HG03025 (cell line): ENCODE measurements at regions not wholly inside any gene's neighbourhood (a gene's known extent, or its start where the extent isn't known, plus 50 kb on each side); places are given as distances from the start of the nearest gene placed in this dataset.

Experiments used
- ATAC-seq: cut with Tn5 transposase; IDR thresholded peaks from one replicate; pipeline ENCODE4 v1.9.1; 2021; ENCODE audit warnings: mild to moderate bottlenecking, moderate library complexity; ENCODE audit not compliant: unreplicated experiment, low FRiP score

DNA sequence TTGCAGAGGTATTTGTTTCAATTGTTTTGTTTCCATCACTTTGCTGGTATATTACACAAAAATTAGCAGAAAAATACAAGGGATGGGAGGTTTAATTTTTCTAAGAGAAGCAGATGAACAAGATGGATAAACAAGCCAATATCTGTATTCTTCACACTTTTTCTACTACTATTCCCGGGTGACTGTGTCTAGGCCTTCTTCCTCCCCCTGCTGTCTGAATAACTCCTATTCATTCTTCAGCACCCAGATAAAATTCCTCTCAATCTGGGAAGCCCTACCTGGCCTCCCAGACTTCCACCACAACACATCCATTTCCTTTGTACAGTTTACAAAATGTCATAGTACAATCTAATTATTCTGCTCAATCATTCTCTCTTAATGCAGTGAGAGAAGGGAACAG, 666.6 kb upstream of the TENM4 start:
- ATAC-seq = no peak

DNA sequence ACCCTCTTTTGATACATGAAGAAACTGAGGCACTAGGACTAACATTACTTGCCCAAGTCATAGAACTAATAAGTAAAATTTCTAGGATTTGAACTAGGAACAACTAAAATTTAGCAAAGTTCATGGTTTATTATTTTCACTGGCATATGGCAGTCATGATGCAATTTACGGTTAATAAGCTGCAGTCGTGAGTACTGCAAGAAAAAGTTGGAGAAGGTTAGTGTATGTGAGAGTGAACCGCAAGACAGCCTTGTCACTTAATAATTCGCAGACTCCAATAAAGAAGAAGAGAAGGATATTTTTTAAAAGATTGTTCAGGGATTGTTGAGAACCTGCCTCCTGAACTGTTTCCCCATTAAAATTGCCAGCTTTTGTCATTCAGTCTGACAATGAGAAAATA, 663.4 kb upstream of the TENM4 start:
- ATAC-seq = no peak

DNA sequence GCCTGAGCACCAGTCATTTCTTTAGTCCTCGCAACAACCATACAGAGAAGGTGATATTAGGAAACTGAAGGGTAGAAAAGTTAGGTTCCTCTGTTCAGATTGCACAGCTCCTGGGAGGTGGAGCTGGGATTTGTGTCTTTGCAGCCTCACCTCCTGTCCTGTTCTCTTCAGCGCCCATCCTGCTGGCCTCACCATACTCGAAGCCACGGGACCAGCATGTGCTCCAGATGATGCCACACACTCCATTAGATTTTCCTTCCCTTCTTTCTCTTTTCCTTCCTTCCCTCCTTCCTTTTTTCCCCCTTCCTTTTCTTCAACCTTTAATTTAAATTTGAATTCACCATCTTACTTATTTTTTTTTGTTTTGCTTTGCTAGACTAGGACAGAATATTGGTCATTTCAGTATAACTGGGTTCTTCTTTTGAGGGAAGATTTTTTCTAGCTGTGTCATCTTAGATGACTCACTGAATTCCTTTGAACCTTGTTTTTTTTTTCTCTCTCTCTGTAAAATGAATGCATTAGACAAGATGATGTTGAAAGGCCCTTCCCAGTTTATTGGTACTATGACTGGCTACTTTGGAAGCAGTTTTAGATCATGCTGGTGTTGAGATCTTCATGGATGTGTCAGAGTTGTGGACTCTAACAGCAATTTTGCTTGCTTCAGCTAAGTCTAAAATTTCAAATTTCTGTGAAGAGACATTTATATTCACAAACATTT, 662.5 kb upstream of the TENM4 start:
- no peak for ATAC-seq

DNA sequence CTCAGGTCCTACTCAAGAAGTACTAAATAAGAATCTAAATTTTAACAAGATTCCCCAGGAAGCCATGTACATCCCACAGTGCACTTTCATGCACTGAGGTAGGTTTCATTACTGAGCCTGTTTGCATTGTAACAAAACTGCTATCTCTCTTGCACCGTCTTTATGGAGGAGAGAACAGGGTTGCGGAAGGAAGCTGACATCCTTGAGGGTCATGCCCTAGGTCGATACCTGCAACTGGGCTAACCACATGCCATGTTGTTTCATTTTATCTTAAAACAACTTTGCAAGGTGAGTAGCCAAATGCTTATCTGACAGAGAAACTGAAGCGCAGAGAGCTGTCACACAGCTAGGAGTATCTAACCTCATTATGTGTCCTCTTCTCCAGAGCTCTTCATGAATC, 656.3 kb upstream of the TENM4 start:
- no peak for ATAC-seq

DNA sequence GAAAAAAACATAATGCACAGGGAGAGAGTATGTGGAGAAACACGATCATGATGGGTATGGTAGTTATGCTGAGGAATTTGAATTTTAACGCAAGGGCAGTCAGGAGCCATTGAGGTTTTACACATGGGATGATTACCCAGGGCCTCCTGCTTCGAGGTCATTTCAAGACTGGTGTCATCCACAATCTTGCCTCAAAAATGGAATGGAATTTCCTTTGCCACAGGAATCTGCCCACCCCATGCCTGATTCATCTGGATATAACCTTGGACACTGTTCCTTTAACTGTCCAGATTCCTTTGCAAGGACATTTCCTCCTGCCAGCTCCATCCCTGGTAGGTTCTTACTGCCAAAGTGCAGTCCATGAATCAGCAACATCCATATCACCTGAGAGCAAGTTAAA, 655.9 kb upstream of the TENM4 start:
- no peak for ATAC-seq

DNA sequence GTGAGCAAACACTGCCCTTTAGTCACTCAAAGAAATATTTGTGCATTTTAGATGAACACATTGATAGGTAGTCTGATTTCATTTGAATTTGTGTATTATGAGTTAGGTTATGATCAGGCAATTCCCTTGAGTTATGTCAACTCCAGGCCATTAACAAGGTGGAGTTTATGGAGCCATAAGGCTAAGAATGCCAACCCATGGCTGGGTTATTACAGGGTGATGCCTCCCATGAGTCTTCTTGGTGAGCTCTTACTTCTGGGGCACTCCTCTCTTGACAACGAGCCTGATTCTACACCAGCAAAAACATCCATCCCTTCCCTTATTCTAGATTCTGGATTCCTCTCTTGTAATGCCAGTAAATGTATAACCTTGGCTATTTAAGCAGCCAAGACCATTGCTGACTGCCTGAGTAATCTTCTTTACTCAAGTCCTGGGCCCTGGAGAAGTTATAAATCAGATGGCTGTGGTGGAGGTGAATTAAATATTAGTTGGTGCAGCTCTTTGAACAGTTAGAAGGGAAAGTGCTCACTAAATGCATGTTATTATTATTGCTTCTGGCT, 645.7 kb upstream of the TENM4 start:
- ATAC-seq = no peak

DNA sequence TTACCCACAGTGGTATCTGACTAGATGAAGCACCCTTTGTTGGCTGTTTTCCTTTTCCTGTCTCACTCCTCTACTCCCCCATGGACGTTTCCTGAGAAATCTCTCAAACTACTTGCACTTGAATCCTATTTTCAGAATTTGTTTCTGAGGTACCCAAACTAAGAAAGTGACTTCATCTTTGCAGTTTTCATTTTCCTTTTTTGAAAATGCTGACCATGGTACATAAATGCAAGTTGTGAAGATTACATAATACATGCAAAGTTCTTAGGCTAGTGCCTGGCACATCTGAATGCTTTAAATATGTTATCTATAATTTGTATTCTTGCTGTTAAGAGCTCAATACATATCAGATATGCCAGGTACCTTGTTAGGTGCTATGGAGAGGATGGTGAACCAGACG, 644.7 kb upstream of the TENM4 start:
- no peak for ATAC-seq

DNA sequence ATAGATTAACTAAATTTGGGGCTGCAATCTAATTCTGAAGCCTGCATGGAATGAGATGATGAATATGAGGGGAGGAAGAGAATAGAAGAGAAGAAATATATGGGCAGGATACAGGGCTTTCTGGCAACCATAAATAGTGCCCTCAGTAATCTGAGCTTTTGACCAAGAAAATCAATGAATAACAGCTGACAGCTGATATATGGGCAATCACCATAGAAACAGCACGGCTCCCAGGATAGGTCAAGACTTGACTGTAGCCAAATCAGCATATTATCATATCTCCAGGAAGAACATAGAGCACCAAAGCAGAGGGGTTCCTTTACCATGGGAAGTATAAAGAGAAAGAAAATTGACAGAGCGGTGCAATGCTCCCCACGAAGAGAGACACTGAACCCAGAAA, 643.8 kb upstream of the TENM4 start:
- no peak for ATAC-seq

DNA sequence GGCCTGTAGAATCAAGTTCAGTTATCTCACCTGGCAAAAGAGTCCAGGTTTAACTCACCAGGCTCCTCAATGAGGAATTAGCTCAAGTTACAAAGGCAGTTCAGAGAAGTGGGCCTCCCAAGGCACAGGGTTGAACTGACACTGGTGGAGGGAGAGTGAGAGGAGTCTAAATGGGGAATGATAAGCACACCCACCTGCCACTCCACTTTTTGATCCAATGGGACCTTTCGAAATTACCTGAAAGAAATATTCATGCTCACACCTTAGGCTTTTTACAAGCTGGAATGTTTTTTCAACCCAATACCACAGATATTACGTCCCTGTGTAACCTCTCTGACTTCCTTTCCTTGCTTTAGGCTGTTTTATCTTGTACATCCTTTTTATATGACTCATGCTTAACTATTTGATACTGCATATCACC, 642.7 kb upstream of the TENM4 start:
- no peak for ATAC-seq

DNA sequence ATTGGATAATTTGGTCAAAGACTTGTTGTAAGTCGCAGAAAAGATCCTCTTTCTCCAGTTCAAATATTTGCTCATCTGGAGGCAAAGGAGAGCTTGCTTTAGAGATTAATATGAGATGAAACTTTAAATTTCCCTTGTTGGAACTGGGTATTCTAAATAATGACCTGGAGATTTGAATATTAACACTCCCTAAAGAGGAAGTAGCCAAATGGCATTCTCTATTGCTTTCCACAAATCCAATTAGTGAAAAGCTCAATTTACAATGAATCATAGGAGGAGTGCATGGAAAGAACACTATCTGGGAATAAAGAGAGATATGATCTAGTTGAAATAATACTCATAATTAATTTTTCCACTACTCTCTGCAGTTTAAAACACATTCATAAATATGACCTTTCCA, 641.6 kb upstream of the TENM4 start:
- no peak for ATAC-seq

DNA sequence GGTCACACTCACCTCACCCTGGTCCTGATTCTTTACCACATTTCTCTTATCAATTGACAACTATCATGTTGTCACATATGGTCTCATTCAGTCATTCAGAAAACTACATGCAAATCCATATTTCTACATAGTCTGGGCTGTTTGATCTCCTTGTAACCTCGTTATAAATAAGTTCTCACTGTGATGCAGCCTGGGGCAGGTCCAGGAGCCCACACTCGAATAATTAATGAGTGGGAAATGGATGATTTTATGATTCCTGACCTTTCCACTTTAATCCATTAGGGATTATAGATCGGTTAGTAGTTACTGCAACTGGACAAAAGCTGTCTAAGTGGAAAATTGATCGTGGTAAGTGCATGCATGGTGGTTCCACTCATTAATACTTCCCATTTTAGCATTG, 636.3 kb upstream of the TENM4 start:
- ATAC-seq = no peak

DNA sequence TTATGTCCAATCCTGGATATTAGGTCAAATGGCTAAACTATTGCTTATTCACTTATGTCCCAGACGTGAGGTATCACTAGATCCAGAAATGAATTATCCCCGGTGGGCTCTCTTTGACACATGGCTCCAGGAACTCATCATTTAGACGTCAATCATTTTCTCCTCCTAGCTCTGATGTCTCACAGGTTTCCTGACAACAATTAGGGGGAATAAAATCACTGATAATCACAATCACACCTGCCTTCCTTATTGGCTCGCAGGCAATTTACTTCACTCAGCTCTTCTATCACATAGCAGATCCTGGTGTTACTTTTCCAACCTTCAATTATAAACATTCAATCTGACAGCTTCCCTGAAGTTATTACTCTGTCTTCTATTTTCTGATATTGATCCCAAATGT, 634.0 kb upstream of the TENM4 start:
- ATAC-seq = no peak

DNA sequence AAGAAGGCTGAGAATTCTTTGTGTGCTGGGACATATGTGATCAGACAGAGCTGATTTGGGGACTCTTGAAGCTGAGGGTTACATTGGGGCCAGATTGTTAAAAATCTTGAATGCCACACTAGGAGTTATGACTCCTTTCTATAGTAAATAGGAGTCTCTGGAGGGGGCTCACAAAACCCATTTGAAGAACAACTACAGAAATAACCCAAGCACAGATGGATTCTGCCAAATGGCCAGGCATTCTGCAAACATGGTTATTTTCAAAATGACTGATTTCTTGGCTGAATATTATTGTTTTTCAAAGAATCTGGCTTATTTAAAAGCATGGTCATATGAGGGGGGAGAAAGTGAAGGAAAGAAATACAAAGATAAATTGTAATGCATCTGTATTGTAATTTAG, 625.5 kb upstream of the TENM4 start:
- no peak for ATAC-seq

DNA sequence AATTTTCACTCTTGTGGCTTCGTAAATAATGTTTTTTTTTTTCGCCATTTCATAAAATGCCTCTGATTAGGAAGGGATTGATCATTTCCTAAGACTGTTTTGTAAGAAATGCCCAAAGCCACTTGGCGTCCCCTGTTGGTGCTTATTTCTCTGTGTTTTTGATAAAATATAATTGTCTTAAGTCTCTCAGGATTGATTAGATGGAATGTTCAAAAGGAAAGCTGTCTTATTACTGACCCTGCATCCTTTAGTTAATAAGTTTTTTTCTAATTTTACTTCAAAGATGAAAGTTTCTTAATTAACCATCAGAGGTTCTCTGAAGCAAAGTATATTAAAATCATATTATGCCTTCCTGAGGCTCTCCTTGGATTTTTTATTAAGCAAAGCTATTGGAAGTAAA, 624.3 kb upstream of the TENM4 start:
- no peak for ATAC-seq

DNA sequence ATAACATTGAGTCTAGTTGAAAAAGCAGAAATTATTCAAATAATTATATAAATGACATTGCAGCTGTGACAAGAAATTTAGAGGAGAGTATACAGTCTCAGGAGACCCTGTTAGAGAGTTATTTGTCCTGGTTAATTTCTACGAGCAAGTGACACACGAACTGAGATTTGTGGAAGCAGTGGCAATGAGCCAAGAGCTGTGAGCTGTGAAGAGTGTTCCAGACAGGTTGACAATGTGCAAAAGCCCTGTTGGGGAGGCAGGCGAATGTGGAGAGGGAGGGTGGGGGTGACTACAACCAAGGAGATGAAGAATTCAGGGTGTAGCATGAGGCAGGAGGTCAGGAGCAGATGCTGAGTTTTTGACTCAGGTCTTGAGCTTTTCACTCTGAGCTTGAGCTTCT, 620.2 kb upstream of the TENM4 start:
- no peak for ATAC-seq

DNA sequence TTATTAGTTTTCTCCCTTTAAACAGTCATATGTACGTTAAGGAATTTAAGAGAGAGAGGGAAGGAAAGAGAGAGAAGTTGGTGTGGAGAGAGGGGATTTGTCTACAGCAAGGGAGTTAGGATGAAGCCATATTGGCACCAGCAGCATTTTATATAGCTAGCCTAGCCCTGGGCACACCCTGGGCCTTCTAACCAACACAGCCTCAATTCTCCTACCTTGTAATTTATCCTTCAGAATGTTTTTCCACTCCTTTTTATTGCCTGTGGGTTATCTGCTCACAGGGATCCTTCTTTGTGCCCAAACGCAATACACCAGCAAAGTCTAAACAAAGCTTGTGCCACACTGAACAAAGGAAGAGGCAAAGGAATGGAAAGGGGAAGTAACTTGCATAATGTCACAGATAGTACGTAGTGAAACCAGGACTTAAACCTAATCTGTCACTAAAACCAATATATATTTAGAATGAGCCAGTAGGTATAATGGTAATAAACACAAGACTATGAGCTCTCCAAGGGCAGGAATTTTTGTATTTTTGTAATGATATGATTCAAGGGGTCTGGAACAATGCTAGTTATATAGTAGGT, 613.8 kb upstream of the TENM4 start:
- no peak for ATAC-seq

DNA sequence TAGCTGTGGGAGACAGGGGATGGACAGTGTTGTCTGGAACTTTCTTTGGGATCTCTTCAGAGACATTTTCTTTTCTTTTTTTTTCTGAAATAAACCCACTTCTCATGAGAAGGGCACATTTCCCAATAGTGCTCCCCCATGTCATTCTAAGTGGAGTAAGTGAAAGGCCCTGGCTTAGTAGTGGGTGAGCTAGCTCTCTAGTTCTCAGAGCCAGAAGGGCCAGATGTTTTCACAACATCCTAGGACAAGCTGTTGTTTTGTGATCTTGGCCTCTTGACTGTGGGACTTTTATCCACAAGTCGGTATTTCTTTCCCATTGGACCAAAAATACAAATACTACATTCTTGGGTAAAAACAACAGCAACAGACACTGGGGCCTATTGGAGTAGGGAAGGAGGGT, 607.7 kb upstream of the TENM4 start:
- no peak for ATAC-seq

DNA sequence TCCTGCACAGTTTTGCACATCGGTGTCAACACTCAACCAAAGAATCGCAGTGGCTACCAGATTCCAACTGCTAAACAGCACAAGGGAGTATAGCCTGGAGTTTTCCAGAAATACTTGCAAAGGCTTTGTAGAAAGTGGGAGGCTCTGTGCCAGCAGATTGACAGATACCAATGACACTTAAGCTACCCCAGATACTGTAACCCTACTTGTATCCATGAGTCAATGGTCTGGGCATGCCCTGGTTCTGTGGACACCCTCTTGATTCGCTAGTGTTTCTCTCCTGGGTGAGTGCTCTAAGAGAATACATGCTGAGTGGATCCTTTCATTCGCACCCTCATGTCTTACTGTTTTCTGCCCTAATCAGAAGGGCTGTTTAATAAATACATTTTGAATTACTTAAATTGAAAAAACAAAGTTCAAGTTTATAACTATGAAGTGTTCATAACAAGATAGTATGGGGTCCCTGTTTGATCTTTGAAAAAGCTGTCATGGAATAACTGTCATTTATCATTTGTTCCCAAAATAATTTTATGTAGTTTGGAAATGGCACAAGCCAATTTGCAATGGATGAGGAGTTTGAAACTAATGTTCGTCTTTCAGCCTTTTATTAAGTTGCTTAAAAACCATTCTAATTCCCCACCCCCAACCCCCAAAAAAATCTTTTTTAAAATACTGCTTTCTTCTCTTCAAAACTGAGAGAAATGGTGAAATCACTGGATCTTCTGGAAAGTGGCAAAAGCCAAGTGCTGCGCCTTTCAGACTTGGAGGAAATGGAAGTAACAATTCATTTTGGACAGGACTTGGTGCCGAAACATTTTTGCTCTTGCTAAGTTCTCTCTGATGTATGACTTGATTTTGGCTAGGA, 600.5 kb upstream of the TENM4 start:
- no peak for ATAC-seq

DNA sequence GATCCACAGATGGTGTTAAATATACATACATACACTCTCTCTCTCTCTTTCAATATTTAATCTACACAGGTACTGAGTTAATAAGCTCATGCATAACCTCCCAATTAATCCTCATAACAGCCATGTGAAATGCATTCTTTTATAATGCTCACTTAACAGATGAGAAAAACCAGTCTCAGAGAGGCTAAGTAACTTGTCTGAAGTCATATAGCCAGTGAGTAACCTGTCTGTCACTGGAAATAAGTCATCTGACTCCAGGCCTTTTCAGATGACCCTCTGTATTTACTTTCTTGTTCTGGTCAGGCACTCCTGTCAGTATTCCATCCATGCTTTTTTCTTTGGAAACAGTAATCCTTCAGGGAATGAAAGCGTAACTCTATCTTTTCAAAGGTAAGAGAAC, 594.0 kb upstream of the TENM4 start:
- no peak for ATAC-seq

DNA sequence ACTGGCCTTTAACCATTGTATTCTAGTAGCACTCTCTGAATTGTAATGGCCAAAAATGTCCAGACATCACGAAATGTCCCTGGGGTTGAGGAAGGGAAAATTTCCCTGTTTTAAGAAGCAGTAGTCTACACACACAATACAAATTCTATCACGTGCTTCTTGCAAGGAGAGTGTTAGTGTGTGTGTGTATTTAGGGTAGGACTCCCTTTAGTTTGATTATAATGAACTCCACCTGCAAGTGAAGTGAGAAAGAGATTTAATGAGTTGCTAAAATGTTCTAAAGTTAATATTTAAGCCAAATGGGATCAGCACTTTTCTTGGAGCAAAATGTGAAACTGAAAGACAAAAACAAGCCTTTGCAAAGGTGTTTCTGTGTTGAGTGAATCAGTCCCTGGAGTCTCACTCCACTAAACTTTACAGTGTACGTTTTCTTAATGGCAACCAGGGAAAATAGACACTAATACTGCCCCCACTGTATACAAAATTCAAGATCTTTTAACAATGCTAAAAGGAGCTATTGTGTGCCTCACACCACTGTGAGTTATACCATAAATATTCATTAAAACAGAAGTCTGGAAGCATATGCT, 590.3 kb upstream of the TENM4 start:
- no peak for ATAC-seq

DNA sequence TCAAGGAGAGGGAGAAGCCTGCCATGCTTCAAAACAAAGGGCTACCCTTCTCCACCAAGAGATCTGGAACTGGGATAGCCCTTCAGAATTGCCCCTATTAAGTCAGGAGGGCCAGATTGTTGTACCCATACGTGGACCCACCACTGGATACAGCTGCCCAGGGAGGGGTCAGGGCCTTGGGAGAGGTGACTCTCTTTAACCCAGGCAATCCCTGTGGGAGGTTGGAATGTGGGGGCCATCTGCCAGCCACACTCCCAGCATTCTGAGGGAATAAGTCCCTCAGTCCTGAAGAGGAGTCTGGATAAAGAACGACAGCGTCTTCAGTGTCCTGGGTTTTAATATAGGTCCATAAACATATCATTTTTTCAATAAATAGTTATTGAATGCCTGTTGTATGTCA, 588.2 kb upstream of the TENM4 start:
- no peak for ATAC-seq
